ENCODE measurements at regions not wholly inside any gene's neighbourhood (a gene's known extent, or its start where the extent isn't known, plus 50 kb on each side); places are given as distances from the start of the nearest gene placed in this dataset.
"Not testable (repeated sequence)": the region's sequence is repeated elsewhere in the genome, so short reads cannot be mapped to it uniquely, and the experiment has no call there.

GRCh38 chr2:189308056-189308790 is 128.7 kb upstream of the COL5A2 start:
- H3K27ac ChIP-seq (replicated peaks in 1 of 4): no peak overlapping the region
- DNase-seq (ENCODE audit: extremely low spot score): no peak
- no peaks in the 10 kb centered on the region for H3K27me3 ChIP-seq
- TF ChIP-seq EP300 (IDR thresholded peaks at IDR 0.05): no peak
- TF ChIP-seq POLR2AphosphoS5 (IDR thresholded peaks at IDR 0.05): no peak
- no peak for TF ChIP-seq CTCF (IDR thresholded peaks at IDR 0.05)
- TF ChIP-seq POLR2A (IDR thresholded peaks at IDR 0.05; ENCODE audit: low read depth): no peak
- no peaks in the 10 kb centered on the region for H3K4me1 ChIP-seq
- H3K36me3 ChIP-seq: no peaks in the 10 kb centered on the region
- H3K9me3 ChIP-seq: no peaks in the 10 kb centered on the region
- 75% methylated on average over 3 of the region's 3 CpGs for WGBS
- H3K4me3 ChIP-seq: no peak overlapping the region
- intact Hi-C loops (cut with DNase I): no loop called here

DNA sequence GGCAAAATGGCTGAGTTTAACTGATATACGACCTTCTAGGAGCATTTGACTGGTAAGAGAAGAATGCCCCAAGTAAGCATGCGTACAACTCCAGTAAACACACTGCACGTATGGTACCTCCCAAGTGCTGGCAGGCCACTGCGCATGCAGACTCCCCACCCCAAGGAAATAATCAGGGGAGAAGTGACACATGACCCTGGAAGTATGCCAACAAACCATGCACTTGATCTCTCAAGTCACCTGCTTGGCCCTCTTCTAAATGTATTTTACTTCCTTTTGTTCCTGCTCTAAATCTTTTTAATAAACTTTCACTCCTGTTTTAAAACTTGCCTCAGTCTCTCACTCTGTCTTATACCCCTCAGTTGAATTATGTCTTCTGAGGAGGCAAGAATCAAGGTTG is 129.8 kb upstream of the COL5A2 start:
- H3K4me3 ChIP-seq: no peak overlapping the region
- no peak overlapping the region for H3K27ac ChIP-seq (replicated peaks in 1 of 4)
- no peaks in the 10 kb centered on the region for H3K9me3 ChIP-seq
- H3K4me1 ChIP-seq: no peaks in the 10 kb centered on the region
- no peak for TF ChIP-seq POLR2A (IDR thresholded peaks at IDR 0.05; ENCODE audit: low read depth)
- no peak for TF ChIP-seq POLR2AphosphoS5 (IDR thresholded peaks at IDR 0.05)
- no peak for DNase-seq (ENCODE audit: extremely low spot score)
- 92% methylated on average over 4 of the region's 4 CpGs for WGBS
- intact Hi-C loops (cut with DNase I): no loop called here
- H3K36me3 ChIP-seq: no peaks in the 10 kb centered on the region
- no peaks in the 10 kb centered on the region for H3K27me3 ChIP-seq

DNA sequence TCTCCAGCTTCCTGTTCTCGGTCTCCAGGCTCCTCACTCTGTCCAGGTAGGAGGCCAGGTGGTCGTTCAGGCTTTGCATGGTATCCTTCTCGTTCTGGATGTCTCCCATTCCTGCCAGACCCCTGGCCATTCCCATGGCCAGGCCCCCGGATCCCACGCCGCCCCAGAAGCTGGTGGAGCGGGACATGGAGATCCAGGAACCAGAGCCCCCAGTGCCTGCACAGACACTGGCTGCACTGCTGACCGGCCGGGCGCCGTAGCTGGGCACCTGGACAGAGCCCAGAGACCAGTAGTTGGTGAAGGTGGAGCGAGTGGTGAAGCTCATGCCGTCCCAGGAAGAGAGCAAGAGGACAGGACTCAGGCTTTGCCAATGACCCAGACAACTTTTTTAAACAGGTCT is 129.1 kb upstream of the WDR75 start:
- DNase-seq (ENCODE audit: extremely low spot score): no peak
- H3K4me3 ChIP-seq: no peak overlapping the region
- H3K4me1 ChIP-seq: no peaks in the 10 kb centered on the region
- no peak for TF ChIP-seq POLR2A (IDR thresholded peaks at IDR 0.05; ENCODE audit: low read depth)
- TF ChIP-seq CTCF (IDR thresholded peaks at IDR 0.05): no peak
- no peak for TF ChIP-seq POLR2AphosphoS5 (IDR thresholded peaks at IDR 0.05)
- TF ChIP-seq EP300 (IDR thresholded peaks at IDR 0.05): no peak
- WGBS: over 99% methylated on average over 13 of the region's 13 CpGs
- intact Hi-C loops (cut with DNase I): no loop called here
- no peaks in the 10 kb centered on the region for H3K27me3 ChIP-seq
- H3K9me3 ChIP-seq: no peaks in the 10 kb centered on the region
- no peaks in the 10 kb centered on the region for H3K36me3 ChIP-seq
- H3K27ac ChIP-seq (replicated peaks in 1 of 4): no peak overlapping the region

DNA sequence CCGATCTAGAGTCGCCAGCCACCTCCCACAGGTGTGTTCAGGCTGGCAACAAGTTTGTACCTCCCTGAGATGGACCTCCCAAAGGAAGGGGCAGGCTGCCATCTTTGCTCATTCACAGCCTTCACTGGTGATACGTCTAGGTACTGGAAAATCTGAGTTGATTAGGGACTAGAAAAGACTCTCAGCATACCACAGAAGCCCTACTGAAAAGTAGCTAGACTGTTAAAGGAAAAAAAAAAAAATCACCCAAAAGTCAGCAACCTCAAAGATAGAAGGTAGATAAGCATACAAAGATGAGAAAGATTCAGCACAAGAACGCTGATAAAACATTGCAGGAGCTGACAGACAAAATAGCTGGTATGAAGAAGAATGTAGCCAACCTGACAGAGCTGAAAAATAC is 128.6 kb upstream of the WDR75 start:
- H3K9me3 ChIP-seq: no peaks in the 10 kb centered on the region
- intact Hi-C loops (cut with DNase I): no loop called here
- no peaks in the 10 kb centered on the region for H3K27me3 ChIP-seq
- H3K36me3 ChIP-seq: no peaks in the 10 kb centered on the region
- no peak for TF ChIP-seq CTCF (IDR thresholded peaks at IDR 0.05)
- TF ChIP-seq EP300 (IDR thresholded peaks at IDR 0.05): no peak
- no peak for TF ChIP-seq POLR2A (IDR thresholded peaks at IDR 0.05; ENCODE audit: low read depth)
- no peak overlapping the region for H3K27ac ChIP-seq (replicated peaks in 1 of 4)
- H3K4me3 ChIP-seq: no peak overlapping the region
- no peaks in the 10 kb centered on the region for H3K4me1 ChIP-seq
- 89% methylated on average over 4 of the region's 4 CpGs for WGBS
- DNase-seq (ENCODE audit: extremely low spot score): no peak

- Histone ChIP-seq H3K36me3 (no peaks in the 10 kb centered on the region), H3K27ac (replicated peaks in 1 of 4) (no peak overlapping the region), H3K27me3 (no peaks in the 10 kb centered on the region), H3K4me1 (no peaks in the 10 kb centered on the region), H3K4me3 (no peak overlapping the region), H3K9me3 (peaks cover 0 to 7% (median 0%) of the 10 kb centered on the region in 4 donors)
- no peak for DNase-seq (ENCODE audit: extremely low spot score)
- WGBS: 22% methylated on average over 1 of the region's 1 CpG
- TF ChIP-seq CTCF (IDR thresholded peaks at IDR 0.05): no peak
- intact Hi-C loops (cut with DNase I): no loop called here
These were observed 122.5 kb upstream of the WDR75 start for GRCh38 chr2:189318761-189319160.

DNA sequence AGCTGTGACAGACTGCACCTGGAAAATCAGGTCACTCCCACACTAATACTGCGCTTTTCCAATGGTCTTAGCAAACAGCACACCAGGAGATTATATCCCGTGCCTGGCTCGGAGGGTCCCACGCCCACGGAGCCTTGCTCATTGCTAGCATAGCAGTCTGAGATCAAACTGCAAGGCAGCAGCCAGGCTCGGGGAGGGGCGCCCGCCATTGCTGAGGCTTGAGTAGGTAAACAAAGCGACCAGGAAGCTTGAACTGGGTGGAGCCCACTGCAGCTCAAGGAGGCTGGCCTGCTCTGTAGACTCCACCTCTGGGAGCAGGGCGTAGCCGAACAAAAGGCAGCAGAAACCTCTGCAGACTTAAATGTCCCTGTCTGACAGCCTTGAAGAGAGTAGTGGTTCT is 121.8 kb upstream of the WDR75 start:
- H3K36me3 ChIP-seq; intact Hi-C loops (cut with DNase I); H3K9me3 ChIP-seq; DNase-seq (ENCODE audit: extremely low spot score); H3K27me3 ChIP-seq; H3K4me1 ChIP-seq; H3K4me3 ChIP-seq; H3K27ac ChIP-seq (replicated peaks in 1 of 4): not testable (repeated sequence)
- 92% methylated on average over 10 of the region's 11 CpGs for WGBS

Data from esophagus muscularis mucosa (tissue), 4 donors.